K562 (cell line): ENCODE measurements at regions not wholly inside any gene's neighbourhood (a gene's known extent, or its start where the extent isn't known, plus 50 kb on each side); places are given as distances from the start of the nearest gene placed in this dataset.

Experiments used
- ARID1B ChIP-seq: fragments of 450-650 bp; IDR thresholded peaks from 2 replicates; pipeline ENCODE4 v1.6.1; 2016; ENCODE audit warnings: antibody characterized with exemption, mild to moderate bottlenecking, inconsistent platforms
- ARNT ChIP-seq, 2 experiments: fragments of 450-650 bp; IDR thresholded peaks; 2 replicates each; pipeline ENCODE4 v1.6.1; 2016; ENCODE audit warnings: mild to moderate bottlenecking in 1 of 2
- CBX5 ChIP-seq: IDR thresholded peaks from 2 replicates; pipeline ENCODE4 v1.6.1; 2014; ENCODE audit warnings: low read depth, borderline replicate concordance
- DACH1 ChIP-seq: fragments of 450-650 bp; IDR thresholded peaks from 2 replicates; pipeline ENCODE4 v1.6.1; 2018; ENCODE audit not compliant: partially characterized antibody
- FOSL1 ChIP-seq: fragments of 200-800 bp; sonication (Bioruptor generic); conservative IDR thresholded peaks from 2 replicates; pipeline ENCODE4 v1.6.1; 2016; ENCODE audit warnings: missing genetic modification characterization, missing compliant biosample characterization
- HCFC1 ChIP-seq: IDR thresholded peaks from 2 replicates; pipeline ENCODE4 v1.6.1; 2012; ENCODE audit warnings: low read depth, low read length, improper control_type of control experiment
- HDAC1 ChIP-seq, 2 experiments: fragments of 450-650 bp; IDR thresholded peaks; 2 replicates each; pipeline ENCODE4 v1.6.1; 2016 to 2017; ENCODE audit warnings: inconsistent platforms in 1 of 2, mild to moderate bottlenecking in 1 of 2, moderate library complexity in 1 of 2
- MEIS2 ChIP-seq: fragments of 450-650 bp; IDR thresholded peaks from 2 replicates; pipeline ENCODE4 v1.6.1; 2014; ENCODE audit warnings: mild to moderate bottlenecking; ENCODE audit not compliant: partially characterized antibody
- MIER1 ChIP-seq: fragments of 450-650 bp; IDR thresholded peaks from 2 replicates; pipeline ENCODE4 v1.6.1; 2016; ENCODE audit warnings: antibody characterized with exemption, mild to moderate bottlenecking, low read depth
- POLR2G ChIP-seq: fragments of 200-400 bp; formaldehyde crosslinking; IDR thresholded peaks from 2 replicates; pipeline ENCODE4 v1.6.1; 2017; ENCODE audit warnings: low read depth, mild to moderate bottlenecking, antibody characterized with exemption, low read length, moderate library complexity
- SMARCA5 ChIP-seq: fragments of 450-650 bp; IDR thresholded peaks from 2 replicates; pipeline ENCODE4 v1.6.1; 2016
- TAF15 ChIP-seq: fragments of 200-400 bp; formaldehyde crosslinking; IDR thresholded peaks from 2 replicates; pipeline ENCODE4 v1.6.1; 2017; ENCODE audit warnings: mild to moderate bottlenecking, low read depth, low read length, moderate library complexity
- TCF3 ChIP-seq: sonication (generic); formaldehyde crosslinking; IDR thresholded peaks from 2 replicates; pipeline ENCODE4 v1.4.0; 2020; ENCODE audit warnings: mild to moderate bottlenecking, missing genetic modification reagents
- XRCC4 ChIP-seq: IDR thresholded peaks from one replicate; pipeline ENCODE4 v1.6.1; 2011; ENCODE audit not compliant: insufficient read depth, insufficient read length; ENCODE audit errors: extremely low read depth
- TF ChIP-seq, protein P1 (sequence below), 2 experiments: fragments of 450-650 bp; IDR thresholded peaks; 2 replicates each; pipeline ENCODE4 v1.6.1; 2016
- TF ChIP-seq, protein P2 (sequence below): fragments of 450-650 bp; IDR thresholded peaks from 2 replicates; pipeline ENCODE4 v1.6.1; 2016
- TF ChIP-seq, protein P3 (sequence below): fragments of 450-650 bp; IDR thresholded peaks from 2 replicates; pipeline ENCODE4 v1.6.1; 2018; ENCODE audit warnings: mild to moderate bottlenecking, low read depth; ENCODE audit not compliant: partially characterized antibody
- TF ChIP-seq, protein P4 (sequence below): fragments of 450-650 bp; IDR thresholded peaks from 2 replicates; pipeline ENCODE4 v1.6.1; 2017; ENCODE audit warnings: antibody characterized with exemption, mild to moderate bottlenecking
- TF ChIP-seq, protein P5 (sequence below), 2 experiments: fragments of 450-650 bp in 1 of 2; sonication (generic) in 1 of 2; formaldehyde crosslinking in 1 of 2; IDR thresholded peaks in 1 of 2; conservative IDR thresholded peaks in 1 of 2; 2 replicates each; pipeline versions ENCODE4 v1.6.1 to v1.8.1; 2016 to 2023; ENCODE audit warnings: mild to moderate bottlenecking in 2 of 2, moderate library complexity in 2 of 2, inconsistent platforms in 1 of 2, missing genetic modification reagents in 1 of 2

DNA sequence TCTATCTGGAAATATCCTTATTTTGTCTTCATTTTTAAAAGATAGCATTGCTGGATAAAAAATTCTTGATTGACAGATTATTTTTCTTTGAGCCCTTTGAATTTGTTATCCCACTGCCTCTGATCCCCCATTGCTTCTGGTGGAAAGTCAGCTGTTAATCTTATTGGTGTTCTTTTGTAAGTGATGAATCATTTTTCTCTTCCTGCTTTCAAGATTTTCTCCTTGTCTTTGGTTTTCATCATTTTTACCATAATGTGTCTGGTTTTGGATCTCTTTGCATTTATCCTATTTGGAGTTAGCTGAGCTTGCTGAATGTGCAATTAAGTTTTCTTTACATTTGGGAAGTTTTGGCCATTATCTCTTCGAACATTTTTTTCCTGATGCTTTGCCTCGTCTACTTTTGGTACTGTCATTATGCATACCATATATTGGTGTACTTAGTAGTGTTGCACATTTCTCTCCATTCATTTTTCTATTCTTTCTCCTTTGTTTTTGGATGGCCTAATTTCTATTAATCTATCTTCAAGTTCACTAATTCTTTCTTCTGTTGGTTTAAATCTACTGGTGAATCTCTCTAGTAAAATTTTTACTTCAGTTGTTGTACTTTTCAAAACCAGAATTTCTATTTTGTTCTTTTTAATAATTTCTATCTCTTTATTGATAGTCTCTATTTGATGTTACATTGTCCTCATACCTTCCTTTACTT, 440.0 kb upstream of the PROK2 start (continued):
- TF ChIP-seq XRCC4 (no peak), TAF15 (no peak), SMARCA5 (0 out of 2 replicates have a peak, but pooled peaks have one; percentile 35), ARID1B (0 out of 2 replicates have a peak, but pooled peaks have one; percentile 15), FOSL1 (tag) (peak; percentile 78), CBX5 (peak; percentile 95), MIER1 (no peak), POLR2G (no peak), HCFC1 (no peak), TCF3 (CRISPR knock-in tag) (no peak), HDAC1 (IDR thresholded peaks at IDR 0.05) (peak in 1 of 2 experiments; percentile 43; a peak in 1 of 4 replicates), MEIS2 (peak; percentile 43), DACH1 (peak; percentile 34), ARNT (IDR thresholded peaks at IDR 0.05) (no peak)
- TF ChIP-seq, protein P1, sequence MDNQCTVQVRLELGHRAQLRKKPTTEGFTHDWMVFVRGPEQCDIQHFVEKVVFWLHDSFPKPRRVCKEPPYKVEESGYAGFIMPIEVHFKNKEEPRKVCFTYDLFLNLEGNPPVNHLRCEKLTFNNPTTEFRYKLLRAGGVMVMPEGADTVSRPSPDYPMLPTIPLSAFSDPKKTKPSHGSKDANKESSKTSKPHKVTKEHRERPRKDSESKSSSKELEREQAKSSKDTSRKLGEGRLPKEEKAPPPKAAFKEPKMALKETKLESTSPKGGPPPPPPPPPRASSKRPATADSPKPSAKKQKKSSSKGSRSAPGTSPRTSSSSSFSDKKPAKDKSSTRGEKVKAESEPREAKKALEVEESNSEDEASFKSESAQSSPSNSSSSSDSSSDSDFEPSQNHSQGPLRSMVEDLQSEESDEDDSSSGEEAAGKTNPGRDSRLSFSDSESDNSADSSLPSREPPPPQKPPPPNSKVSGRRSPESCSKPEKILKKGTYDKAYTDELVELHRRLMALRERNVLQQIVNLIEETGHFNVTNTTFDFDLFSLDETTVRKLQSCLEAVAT (IDR thresholded peaks at IDR 0.05), result 0 out of 4 replicates have a peak, but pooled peaks of 1 of the 2 experiments have one; percentile 14
- TF ChIP-seq, protein P2, sequence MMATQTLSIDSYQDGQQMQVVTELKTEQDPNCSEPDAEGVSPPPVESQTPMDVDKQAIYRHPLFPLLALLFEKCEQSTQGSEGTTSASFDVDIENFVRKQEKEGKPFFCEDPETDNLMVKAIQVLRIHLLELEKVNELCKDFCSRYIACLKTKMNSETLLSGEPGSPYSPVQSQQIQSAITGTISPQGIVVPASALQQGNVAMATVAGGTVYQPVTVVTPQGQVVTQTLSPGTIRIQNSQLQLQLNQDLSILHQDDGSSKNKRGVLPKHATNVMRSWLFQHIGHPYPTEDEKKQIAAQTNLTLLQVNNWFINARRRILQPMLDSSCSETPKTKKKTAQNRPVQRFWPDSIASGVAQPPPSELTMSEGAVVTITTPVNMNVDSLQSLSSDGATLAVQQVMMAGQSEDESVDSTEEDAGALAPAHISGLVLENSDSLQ, result peak; percentile 60
- TF ChIP-seq, protein P3, sequence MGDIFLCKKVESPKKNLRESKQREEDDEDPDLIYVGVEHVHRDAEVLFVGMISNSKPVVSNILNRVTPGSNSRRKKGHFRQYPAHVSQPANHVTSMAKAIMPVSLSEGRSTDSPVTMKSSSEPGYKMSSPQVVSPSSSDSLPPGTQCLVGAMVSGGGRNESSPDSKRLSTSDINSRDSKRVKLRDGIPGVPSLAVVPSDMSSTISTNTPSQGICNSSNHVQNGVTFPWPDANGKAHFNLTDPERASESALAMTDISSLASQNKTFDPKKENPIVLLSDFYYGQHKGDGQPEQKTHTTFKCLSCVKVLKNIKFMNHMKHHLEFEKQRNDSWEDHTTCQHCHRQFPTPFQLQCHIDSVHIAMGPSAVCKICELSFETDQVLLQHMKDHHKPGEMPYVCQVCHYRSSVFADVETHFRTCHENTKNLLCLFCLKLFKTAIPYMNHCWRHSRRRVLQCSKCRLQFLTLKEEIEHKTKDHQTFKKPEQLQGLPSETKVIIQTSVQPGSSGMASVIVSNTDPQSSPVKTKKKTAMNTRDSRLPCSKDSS, result peak; percentile 88
- TF ChIP-seq, protein P4, sequence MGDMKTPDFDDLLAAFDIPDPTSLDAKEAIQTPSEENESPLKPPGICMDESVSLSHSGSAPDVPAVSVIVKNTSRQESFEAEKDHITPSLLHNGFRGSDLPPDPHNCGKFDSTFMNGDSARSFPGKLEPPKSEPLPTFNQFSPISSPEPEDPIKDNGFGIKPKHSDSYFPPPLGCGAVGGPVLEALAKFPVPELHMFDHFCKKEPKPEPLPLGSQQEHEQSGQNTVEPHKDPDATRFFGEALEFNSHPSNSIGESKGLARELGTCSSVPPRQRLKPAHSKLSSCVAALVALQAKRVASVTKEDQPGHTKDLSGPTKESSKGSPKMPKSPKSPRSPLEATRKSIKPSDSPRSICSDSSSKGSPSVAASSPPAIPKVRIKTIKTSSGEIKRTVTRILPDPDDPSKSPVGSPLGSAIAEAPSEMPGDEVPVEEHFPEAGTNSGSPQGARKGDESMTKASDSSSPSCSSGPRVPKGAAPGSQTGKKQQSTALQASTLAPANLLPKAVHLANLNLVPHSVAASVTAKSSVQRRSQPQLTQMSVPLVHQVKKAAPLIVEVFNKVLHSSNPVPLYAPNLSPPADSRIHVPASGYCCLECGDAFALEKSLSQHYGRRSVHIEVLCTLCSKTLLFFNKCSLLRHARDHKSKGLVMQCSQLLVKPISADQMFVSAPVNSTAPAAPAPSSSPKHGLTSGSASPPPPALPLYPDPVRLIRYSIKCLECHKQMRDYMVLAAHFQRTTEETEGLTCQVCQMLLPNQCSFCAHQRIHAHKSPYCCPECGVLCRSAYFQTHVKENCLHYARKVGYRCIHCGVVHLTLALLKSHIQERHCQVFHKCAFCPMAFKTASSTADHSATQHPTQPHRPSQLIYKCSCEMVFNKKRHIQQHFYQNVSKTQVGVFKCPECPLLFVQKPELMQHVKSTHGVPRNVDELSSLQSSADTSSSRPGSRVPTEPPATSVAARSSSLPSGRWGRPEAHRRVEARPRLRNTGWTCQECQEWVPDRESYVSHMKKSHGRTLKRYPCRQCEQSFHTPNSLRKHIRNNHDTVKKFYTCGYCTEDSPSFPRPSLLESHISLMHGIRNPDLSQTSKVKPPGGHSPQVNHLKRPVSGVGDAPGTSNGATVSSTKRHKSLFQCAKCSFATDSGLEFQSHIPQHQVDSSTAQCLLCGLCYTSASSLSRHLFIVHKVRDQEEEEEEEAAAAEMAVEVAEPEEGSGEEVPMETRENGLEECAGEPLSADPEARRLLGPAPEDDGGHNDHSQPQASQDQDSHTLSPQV, result 0 out of 2 replicates have a peak, but pooled peaks have one; percentile 16
- TF ChIP-seq, protein P5, sequence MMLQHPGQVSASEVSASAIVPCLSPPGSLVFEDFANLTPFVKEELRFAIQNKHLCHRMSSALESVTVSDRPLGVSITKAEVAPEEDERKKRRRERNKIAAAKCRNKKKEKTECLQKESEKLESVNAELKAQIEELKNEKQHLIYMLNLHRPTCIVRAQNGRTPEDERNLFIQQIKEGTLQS (IDR thresholded peaks at IDR 0.05), result peak; percentile 64
- TF ChIP-seq, protein P5 (CRISPR knock-in tag; conservative IDR thresholded peaks at IDR 0.05), result no peak
